A204.1 (cell line): ENCODE measurements at regions not wholly inside any gene's neighbourhood (a gene's known extent, or its start where the extent isn't known, plus 50 kb on each side); places are given as distances from the start of the nearest gene placed in this dataset.

Experiments used
- FAIRE-seq: peaks from 2 replicates; lab custom pipeline; 2012; peaks lifted over from hg19 to GRCh38; lab: Jason Lieb, UNC

GRCh38 chr3:16114930-16115329 is 59.5 kb upstream of the GALNT15 start:
- no peak for FAIRE-seq

GRCh38 chr3:16118396-16118795 is 56.1 kb upstream of the GALNT15 start:
- FAIRE-seq = no peak

- FAIRE-seq = no peak
These were observed 54.6 kb upstream of the GALNT15 start for GRCh38 chr3:16119887-16120286.

- no peak for FAIRE-seq
These were observed 53.1 kb upstream of the GALNT15 start for GRCh38 chr3:16121391-16121790.

GRCh38 chr3:16122155-16122554 is 52.3 kb upstream of the GALNT15 start:
- FAIRE-seq = no peak

GRCh38 chr3:16122661-16123060 is 51.8 kb upstream of the GALNT15 start:
- no peak for FAIRE-seq

GRCh38 chr3:16124636-16125035 is 49.8 kb upstream of the GALNT15 start:
- FAIRE-seq = no peak
